ENCODE measurements at regions not wholly inside any gene's neighbourhood (a gene's known extent, or its start where the extent isn't known, plus 50 kb on each side); places are given as distances from the start of the nearest gene placed in this dataset.

DNA sequence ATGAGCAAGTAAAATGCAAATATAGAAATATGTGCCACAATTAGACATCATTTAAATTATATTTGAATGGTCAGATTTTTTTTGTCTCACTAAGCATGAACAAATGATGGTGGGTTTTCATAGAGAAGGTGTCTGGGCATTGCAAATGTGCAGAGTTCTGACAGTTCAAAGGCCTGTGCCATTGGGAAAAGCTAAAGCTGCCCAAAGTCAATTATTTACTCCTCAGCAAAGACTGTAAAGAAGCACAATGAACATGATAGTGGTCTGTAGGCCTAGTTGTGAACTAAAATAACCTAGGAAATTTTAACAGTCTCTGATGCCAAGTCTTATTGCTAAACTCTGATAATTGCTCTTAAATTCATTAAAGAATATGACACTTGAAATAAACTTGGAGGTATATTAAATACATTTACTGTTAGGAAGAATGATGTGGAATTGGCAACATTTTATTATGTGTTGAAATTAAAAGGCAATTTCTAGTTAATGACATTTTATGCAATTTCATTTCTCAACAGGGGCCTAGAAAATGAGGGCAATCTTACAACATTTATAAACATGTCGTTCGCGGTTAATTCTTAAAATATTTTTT, 874.3 kb upstream of the ADAMTS5 start:
- TF ChIP-seq CTCF (IDR thresholded peaks at IDR 0.05) (no peak), POLR2A (IDR thresholded peaks at IDR 0.05) (no peak), EP300 (IDR thresholded peaks at IDR 0.05) (no peak), POLR2AphosphoS5 (IDR thresholded peaks at IDR 0.05) (no peak)

Measured in suprapubic skin (tissue), 4 donors.